GM23338 (cell line): ENCODE measurements at regions not wholly inside any gene's neighbourhood (a gene's known extent, or its start where the extent isn't known, plus 50 kb on each side); places are given as distances from the start of the nearest gene placed in this dataset.

Experiments
- ATAC-seq: fragments of 200-7000 bp; cut with Tn5 transposase; 3 replicates; pipeline ENCODE4 v1.9.1; 2020
- DNase-seq: peaks from one replicate; pipeline ENCODE4 v3.0.0-alpha.2; 2015; ENCODE audit warnings: low spot score
- H2AFZ ChIP-seq: fragments of 200-600 bp; sonication (generic); 2 replicates; pipeline ENCODE4 v1.8.0; 2016; ENCODE audit warnings: antibody characterized with exemption, mild to moderate bottlenecking, moderate library complexity
- H3F3A ChIP-seq: fragments of 200-600 bp; sonication (generic); replicated peaks from 2 replicates; pipeline ENCODE4 v1.8.0; 2017; ENCODE audit warnings: antibody characterized with exemption, mixed run types, low read depth
- H3K27ac ChIP-seq: fragments of 200-600 bp; sonication (generic); 2 replicates; pipeline ENCODE4 v1.6.1; 2016; ENCODE audit warnings: low read depth
- H3K27me3 ChIP-seq: fragments of 200-600 bp; sonication (generic); 2 replicates; pipeline ENCODE4 v1.8.0; 2016; ENCODE audit warnings: mild to moderate bottlenecking, mixed run types, moderate library complexity; ENCODE audit not compliant: insufficient read depth
- H3K36me3 ChIP-seq: fragments of 200-600 bp; sonication (generic); 2 replicates; pipeline ENCODE4 v1.8.0; 2016; ENCODE audit warnings: mild to moderate bottlenecking; ENCODE audit not compliant: insufficient read depth
- H3K4me1 ChIP-seq: fragments of 200-600 bp; sonication (generic); 2 replicates; pipeline ENCODE4 v1.8.0; 2016; ENCODE audit warnings: mild to moderate bottlenecking, moderate library complexity; ENCODE audit not compliant: insufficient read depth
- H3K4me2 ChIP-seq: fragments of 200-600 bp; sonication (generic); 2 replicates; pipeline ENCODE4 v1.7.1; 2017; ENCODE audit warnings: mixed run types
- H3K4me3 ChIP-seq: fragments of 200-600 bp; sonication (generic); 2 replicates; pipeline ENCODE4 v1.6.1; 2016; ENCODE audit warnings: mixed run types
- H3K79me2 ChIP-seq: fragments of 200-600 bp; sonication (generic); replicated peaks from 2 replicates; pipeline ENCODE4 v1.8.0; 2017; ENCODE audit warnings: mild to moderate bottlenecking; ENCODE audit not compliant: insufficient read depth
- H3K9me2 ChIP-seq: fragments of 200-600 bp; sonication (generic); 2 replicates; pipeline ENCODE4 v1.8.0; 2017; ENCODE audit not compliant: insufficient read depth
- H4K20me1 ChIP-seq: fragments of 200-600 bp; sonication (generic); replicated peaks from 2 replicates; pipeline ENCODE4 v1.8.0; 2017; ENCODE audit warnings: mild to moderate bottlenecking; ENCODE audit not compliant: insufficient read depth
- H3K27ac Mint-ChIP-seq: 2 replicates; pipeline ENCODE4 v1.8.0; 2020; ENCODE audit warnings: inconsistent platforms, mild to moderate bottlenecking, moderate library complexity, mixed read lengths
- H3K27me3 Mint-ChIP-seq: 3 replicates; pipeline ENCODE4 v1.8.0; 2022; ENCODE audit warnings: low read depth, mild to moderate bottlenecking, moderate library complexity, mixed read lengths, inconsistent platforms; ENCODE audit not compliant: insufficient read depth, poor library complexity
- H3K36me3 Mint-ChIP-seq: 3 replicates; pipeline ENCODE4 v1.8.0; 2021; ENCODE audit warnings: low read depth, mild to moderate bottlenecking, inconsistent platforms, moderate library complexity, mixed read lengths
- H3K4me1 Mint-ChIP-seq: 3 replicates; pipeline ENCODE4 v1.8.0; 2020; ENCODE audit warnings: mild to moderate bottlenecking, inconsistent platforms, mixed read lengths
- H3K4me3 Mint-ChIP-seq: 3 replicates; pipeline ENCODE4 v1.8.0; 2021; ENCODE audit warnings: moderate library complexity, mild to moderate bottlenecking, inconsistent platforms, mixed read lengths
- H3K9me3 Mint-ChIP-seq: 3 replicates; pipeline ENCODE4 v1.8.0; 2020; ENCODE audit warnings: moderate library complexity, mild to moderate bottlenecking, inconsistent platforms, mixed read lengths
- CREB1 ChIP-seq: fragments of 250-450 bp; sonication (Bioruptor Pico); IDR thresholded peaks from 2 replicates; pipeline ENCODE4 v1.5.0; 2020; ENCODE audit warnings: low read depth, mild to moderate bottlenecking, moderate library complexity
- NANOG ChIP-seq: IDR thresholded peaks from 2 replicates; pipeline ENCODE4 v1.6.1; 2016; ENCODE audit warnings: antibody characterized with exemption, borderline replicate concordance
- STAT1 ChIP-seq: IDR thresholded peaks from one replicate; pipeline ENCODE4 v1.6.1; 2016; ENCODE audit warnings: antibody characterized with exemption; ENCODE audit not compliant: unreplicated experiment
- ZNF114 ChIP-seq: fragments of 250-450 bp; sonication (Bioruptor Pico); IDR thresholded peaks from 2 replicates; pipeline ENCODE4 v1.5.0; 2020; ENCODE audit warnings: mild to moderate bottlenecking, moderate library complexity
- TF ChIP-seq, protein P1 (sequence below), 2 experiments: fragments of 200-600 bp in 1 of 2; sonication (generic) in 1 of 2; conservative IDR thresholded peaks; 2 replicates each; pipeline versions ENCODE4 v1.5.1 to v1.6.1; 2016 to 2017; ENCODE audit warnings: antibody characterized with exemption in 2 of 2, low read depth in 2 of 2, mild to moderate bottlenecking in 2 of 2, moderate library complexity in 1 of 2
- TF ChIP-seq, protein P2 (sequence below): fragments of 250-450 bp; sonication (Bioruptor Pico); IDR thresholded peaks from 2 replicates; pipeline ENCODE4 v1.5.0; 2020; ENCODE audit warnings: mild to moderate bottlenecking, moderate library complexity
- TF ChIP-seq, protein P3 (sequence below): IDR thresholded peaks from 2 replicates; pipeline ENCODE4 v1.6.1; 2016; ENCODE audit warnings: antibody characterized with exemption
- TF ChIP-seq, protein P4 (sequence below): IDR thresholded peaks from one replicate; pipeline ENCODE4 v1.6.1; 2018; ENCODE audit warnings: antibody characterized with exemption; ENCODE audit not compliant: unreplicated experiment

DNA sequence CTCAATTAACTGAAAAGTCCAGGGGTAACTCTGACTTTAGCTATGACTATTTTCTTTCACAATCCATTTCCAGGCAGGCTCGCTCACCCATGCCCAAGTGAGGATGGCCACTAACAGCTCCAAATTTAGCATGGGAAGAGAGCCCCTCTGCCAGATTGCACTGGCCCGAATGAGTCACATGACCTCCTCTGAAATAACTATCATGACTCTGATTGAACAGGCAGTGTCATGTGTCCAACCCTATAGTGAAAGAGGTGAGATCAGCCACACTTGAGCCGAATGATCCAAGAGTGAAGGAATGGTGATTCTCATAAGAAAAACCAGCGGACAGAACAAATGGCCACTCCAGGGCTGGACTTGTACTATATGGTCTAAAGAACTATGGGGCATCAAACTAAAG, 242.3 kb downstream of the NSG2 start:
- Histone ChIP-seq H2AFZ (no peak overlapping the region), H3K9me2 (no peaks in the 10 kb centered on the region; the same call in 1 of the 2 replicates), H3K4me2 (no peak overlapping the region), H3K4me3 (no peak overlapping the region), H3K79me2 (no peaks in the 10 kb centered on the region), H3K36me3 (no peaks in the 10 kb centered on the region), H3F3A (no peaks in the 10 kb centered on the region), H4K20me1 (no peaks in the 10 kb centered on the region), H3K27ac (no peak overlapping the region), H3K27me3 (no peaks in the 10 kb centered on the region), H3K4me1 (no peaks in the 10 kb centered on the region)
- no peaks in the 10 kb centered on the region for H3K4me1 Mint-ChIP-seq
- H3K36me3 Mint-ChIP-seq: no peaks in the 10 kb centered on the region
- H3K4me3 Mint-ChIP-seq: no peak overlapping the region
- no peaks in the 10 kb centered on the region for H3K9me3 Mint-ChIP-seq
- no peak for ATAC-seq
- TF ChIP-seq, protein P1, sequence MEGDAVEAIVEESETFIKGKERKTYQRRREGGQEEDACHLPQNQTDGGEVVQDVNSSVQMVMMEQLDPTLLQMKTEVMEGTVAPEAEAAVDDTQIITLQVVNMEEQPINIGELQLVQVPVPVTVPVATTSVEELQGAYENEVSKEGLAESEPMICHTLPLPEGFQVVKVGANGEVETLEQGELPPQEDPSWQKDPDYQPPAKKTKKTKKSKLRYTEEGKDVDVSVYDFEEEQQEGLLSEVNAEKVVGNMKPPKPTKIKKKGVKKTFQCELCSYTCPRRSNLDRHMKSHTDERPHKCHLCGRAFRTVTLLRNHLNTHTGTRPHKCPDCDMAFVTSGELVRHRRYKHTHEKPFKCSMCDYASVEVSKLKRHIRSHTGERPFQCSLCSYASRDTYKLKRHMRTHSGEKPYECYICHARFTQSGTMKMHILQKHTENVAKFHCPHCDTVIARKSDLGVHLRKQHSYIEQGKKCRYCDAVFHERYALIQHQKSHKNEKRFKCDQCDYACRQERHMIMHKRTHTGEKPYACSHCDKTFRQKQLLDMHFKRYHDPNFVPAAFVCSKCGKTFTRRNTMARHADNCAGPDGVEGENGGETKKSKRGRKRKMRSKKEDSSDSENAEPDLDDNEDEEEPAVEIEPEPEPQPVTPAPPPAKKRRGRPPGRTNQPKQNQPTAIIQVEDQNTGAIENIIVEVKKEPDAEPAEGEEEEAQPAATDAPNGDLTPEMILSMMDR (conservative IDR thresholded peaks at IDR 0.05; ENCODE audit: low read depth in 2 of 2): no peak
- TF ChIP-seq STAT1: no peak
- no peak for TF ChIP-seq CREB1 (CRISPR knock-in tag)
- no peak for TF ChIP-seq ZNF114
- TF ChIP-seq, protein P2, sequence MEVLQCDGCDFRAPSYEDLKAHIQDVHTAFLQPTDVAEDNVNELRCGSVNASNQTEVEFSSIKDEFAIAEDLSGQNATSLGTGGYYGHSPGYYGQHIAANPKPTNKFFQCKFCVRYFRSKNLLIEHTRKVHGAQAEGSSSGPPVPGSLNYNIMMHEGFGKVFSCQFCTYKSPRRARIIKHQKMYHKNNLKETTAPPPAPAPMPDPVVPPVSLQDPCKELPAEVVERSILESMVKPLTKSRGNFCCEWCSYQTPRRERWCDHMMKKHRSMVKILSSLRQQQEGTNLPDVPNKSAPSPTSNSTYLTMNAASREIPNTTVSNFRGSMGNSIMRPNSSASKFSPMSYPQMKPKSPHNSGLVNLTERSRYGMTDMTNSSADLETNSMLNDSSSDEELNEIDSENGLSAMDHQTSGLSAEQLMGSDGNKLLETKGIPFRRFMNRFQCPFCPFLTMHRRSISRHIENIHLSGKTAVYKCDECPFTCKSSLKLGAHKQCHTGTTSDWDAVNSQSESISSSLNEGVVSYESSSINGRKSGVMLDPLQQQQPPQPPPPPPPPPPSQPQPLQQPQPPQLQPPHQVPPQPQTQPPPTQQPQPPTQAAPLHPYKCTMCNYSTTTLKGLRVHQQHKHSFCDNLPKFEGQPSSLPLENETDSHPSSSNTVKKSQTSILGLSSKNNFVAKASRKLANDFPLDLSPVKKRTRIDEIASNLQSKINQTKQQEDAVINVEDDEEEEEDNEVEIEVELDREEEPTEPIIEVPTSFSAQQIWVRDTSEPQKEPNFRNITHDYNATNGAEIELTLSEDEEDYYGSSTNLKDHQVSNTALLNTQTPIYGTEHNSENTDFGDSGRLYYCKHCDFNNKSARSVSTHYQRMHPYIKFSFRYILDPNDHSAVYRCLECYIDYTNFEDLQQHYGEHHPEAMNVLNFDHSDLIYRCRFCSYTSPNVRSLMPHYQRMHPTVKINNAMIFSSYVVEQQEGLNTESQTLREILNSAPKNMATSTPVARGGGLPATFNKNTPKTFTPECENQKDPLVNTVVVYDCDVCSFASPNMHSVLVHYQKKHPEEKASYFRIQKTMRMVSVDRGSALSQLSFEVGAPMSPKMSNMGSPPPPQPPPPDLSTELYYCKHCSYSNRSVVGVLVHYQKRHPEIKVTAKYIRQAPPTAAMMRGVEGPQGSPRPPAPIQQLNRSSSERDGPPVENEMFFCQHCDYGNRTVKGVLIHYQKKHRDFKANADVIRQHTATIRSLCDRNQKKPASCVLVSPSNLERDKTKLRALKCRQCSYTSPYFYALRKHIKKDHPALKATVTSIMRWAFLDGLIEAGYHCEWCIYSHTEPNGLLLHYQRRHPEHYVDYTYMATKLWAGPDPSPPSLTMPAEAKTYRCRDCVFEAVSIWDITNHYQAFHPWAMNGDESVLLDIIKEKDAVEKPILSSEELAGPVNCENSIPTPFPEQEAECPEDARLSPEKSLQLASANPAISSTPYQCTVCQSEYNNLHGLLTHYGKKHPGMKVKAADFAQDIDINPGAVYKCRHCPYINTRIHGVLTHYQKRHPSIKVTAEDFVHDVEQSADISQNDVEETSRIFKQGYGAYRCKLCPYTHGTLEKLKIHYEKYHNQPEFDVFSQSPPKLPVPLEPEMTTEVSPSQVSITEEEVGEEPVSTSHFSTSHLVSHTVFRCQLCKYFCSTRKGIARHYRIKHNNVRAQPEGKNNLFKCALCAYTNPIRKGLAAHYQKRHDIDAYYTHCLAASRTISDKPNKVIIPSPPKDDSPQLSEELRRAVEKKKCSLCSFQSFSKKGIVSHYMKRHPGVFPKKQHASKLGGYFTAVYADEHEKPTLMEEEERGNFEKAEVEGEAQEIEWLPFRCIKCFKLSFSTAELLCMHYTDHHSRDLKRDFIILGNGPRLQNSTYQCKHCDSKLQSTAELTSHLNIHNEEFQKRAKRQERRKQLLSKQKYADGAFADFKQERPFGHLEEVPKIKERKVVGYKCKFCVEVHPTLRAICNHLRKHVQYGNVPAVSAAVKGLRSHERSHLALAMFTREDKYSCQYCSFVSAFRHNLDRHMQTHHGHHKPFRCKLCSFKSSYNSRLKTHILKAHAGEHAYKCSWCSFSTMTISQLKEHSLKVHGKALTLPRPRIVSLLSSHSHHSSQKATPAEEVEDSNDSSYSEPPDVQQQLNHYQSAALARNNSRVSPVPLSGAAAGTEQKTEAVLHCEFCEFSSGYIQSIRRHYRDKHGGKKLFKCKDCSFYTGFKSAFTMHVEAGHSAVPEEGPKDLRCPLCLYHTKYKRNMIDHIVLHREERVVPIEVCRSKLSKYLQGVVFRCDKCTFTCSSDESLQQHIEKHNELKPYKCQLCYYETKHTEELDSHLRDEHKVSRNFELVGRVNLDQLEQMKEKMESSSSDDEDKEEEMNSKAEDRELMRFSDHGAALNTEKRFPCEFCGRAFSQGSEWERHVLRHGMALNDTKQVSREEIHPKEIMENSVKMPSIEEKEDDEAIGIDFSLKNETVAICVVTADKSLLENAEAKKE (CRISPR knock-in tag): no peak
- TF ChIP-seq, protein P3, sequence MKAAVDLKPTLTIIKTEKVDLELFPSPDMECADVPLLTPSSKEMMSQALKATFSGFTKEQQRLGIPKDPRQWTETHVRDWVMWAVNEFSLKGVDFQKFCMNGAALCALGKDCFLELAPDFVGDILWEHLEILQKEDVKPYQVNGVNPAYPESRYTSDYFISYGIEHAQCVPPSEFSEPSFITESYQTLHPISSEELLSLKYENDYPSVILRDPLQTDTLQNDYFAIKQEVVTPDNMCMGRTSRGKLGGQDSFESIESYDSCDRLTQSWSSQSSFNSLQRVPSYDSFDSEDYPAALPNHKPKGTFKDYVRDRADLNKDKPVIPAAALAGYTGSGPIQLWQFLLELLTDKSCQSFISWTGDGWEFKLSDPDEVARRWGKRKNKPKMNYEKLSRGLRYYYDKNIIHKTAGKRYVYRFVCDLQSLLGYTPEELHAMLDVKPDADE: no peak
- TF ChIP-seq, protein P4, sequence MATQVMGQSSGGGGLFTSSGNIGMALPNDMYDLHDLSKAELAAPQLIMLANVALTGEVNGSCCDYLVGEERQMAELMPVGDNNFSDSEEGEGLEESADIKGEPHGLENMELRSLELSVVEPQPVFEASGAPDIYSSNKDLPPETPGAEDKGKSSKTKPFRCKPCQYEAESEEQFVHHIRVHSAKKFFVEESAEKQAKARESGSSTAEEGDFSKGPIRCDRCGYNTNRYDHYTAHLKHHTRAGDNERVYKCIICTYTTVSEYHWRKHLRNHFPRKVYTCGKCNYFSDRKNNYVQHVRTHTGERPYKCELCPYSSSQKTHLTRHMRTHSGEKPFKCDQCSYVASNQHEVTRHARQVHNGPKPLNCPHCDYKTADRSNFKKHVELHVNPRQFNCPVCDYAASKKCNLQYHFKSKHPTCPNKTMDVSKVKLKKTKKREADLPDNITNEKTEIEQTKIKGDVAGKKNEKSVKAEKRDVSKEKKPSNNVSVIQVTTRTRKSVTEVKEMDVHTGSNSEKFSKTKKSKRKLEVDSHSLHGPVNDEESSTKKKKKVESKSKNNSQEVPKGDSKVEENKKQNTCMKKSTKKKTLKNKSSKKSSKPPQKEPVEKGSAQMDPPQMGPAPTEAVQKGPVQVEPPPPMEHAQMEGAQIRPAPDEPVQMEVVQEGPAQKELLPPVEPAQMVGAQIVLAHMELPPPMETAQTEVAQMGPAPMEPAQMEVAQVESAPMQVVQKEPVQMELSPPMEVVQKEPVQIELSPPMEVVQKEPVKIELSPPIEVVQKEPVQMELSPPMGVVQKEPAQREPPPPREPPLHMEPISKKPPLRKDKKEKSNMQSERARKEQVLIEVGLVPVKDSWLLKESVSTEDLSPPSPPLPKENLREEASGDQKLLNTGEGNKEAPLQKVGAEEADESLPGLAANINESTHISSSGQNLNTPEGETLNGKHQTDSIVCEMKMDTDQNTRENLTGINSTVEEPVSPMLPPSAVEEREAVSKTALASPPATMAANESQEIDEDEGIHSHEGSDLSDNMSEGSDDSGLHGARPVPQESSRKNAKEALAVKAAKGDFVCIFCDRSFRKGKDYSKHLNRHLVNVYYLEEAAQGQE: no peak
- TF ChIP-seq NANOG: no peak
- H3K27ac Mint-ChIP-seq: no peak overlapping the region
- peaks cover 6% of the 10 kb centered on the region for H3K27me3 Mint-ChIP-seq
- DNase-seq: no peak
